Transverse colon (tissue), 4 donors: ENCODE measurements at regions not wholly inside any gene's neighbourhood (a gene's known extent, or its start where the extent isn't known, plus 50 kb on each side); places are given as distances from the start of the nearest gene placed in this dataset.

Experiments used
- POLR2AphosphoS5 ChIP-seq, 3 donors: sonication (generic); formaldehyde crosslinking; IDR thresholded peaks; one replicate each; pipeline ENCODE4 v1.6.1; 2016; ENCODE audit warnings: antibody characterized with exemption in 3 of 3
- TF ChIP-seq, protein P1 (sequence below), 5 experiments: fragments of 200-600 bp in 3 of 5; fragments of 450-650 bp in 2 of 5; sonication (generic) in 3 of 5; IDR thresholded peaks; 1 replicate in 2 of 5; 2 replicates in 3 of 5; pipeline ENCODE4 v1.5.1; 2016 to 2017; ENCODE audit warnings: antibody characterized with exemption in 5 of 5, inconsistent platforms in 3 of 5, mild to moderate bottlenecking in 2 of 5, moderate library complexity in 1 of 5

DNA sequence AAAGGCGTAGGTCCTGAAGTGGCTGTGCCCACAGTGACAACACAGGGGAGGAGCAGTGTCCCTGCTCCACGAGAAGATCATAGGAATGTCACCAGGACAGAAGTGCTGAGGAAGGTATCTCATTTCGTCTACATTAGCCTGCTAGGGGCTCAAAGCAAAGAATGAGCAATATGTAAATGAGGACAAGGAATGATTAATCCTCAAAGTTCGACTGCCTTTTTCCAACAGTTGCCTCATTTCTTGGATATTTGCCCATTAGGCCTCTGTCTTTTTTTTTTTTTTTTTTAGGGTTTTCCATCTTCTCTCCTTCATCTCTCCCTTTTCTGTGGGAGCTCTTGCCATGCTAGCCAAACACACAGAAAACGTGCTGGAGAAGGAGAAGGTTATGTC lies 105.2 kb upstream of the ARHGAP28 start:
- TF ChIP-seq, protein P1, sequence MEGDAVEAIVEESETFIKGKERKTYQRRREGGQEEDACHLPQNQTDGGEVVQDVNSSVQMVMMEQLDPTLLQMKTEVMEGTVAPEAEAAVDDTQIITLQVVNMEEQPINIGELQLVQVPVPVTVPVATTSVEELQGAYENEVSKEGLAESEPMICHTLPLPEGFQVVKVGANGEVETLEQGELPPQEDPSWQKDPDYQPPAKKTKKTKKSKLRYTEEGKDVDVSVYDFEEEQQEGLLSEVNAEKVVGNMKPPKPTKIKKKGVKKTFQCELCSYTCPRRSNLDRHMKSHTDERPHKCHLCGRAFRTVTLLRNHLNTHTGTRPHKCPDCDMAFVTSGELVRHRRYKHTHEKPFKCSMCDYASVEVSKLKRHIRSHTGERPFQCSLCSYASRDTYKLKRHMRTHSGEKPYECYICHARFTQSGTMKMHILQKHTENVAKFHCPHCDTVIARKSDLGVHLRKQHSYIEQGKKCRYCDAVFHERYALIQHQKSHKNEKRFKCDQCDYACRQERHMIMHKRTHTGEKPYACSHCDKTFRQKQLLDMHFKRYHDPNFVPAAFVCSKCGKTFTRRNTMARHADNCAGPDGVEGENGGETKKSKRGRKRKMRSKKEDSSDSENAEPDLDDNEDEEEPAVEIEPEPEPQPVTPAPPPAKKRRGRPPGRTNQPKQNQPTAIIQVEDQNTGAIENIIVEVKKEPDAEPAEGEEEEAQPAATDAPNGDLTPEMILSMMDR (IDR thresholded peaks at IDR 0.05) = no peak
- no peak for TF ChIP-seq POLR2AphosphoS5 (IDR thresholded peaks at IDR 0.05)
